Left forelimb (tissue), 1 donor: ENCODE measurements at regions not wholly inside any gene's neighbourhood (a gene's known extent, or its start where the extent isn't known, plus 50 kb on each side); places are given as distances from the start of the nearest gene placed in this dataset.

Source experiments
- DNase-seq: peaks from one replicate; pipeline ENCODE4 v3.0.0-alpha.2; 2018; ENCODE audit warnings: low spot score

DNA sequence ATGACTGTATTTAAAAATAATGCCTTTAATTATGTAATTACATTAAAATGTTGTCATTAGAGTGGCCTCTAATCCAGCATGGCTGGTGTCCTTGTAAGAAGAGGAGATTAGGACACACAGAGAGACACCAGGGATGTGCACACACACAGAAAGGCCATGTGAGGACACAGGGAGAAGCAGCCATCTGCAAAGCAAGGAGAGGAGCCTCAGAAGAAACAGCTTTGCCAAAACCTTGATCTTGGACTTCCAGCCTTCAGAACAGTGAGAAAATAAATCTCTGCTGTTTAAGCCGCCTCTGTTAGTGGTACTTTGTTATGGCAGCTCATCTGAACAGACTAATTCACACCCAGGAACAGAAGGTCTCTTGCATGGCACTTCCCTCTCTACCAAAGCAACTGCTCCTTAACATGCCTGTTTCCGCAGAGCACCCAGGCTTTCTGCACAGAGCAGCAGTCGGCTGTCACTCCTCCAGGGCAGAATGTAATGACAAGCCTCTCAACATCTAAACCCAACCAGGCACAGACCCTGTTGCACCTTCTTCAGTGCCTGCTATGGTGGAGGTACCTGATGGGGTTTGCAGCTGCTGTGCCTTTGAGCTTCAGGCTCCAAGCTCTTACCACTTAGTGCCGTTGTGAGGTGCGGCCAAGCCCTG lies 377.7 kb downstream of the TDRD15 start:
- DNase-seq, result no peak

GRCh38 chr2:21515903-21516302 lies 392.1 kb downstream of the TDRD15 start:
- no peak for DNase-seq

DNA sequence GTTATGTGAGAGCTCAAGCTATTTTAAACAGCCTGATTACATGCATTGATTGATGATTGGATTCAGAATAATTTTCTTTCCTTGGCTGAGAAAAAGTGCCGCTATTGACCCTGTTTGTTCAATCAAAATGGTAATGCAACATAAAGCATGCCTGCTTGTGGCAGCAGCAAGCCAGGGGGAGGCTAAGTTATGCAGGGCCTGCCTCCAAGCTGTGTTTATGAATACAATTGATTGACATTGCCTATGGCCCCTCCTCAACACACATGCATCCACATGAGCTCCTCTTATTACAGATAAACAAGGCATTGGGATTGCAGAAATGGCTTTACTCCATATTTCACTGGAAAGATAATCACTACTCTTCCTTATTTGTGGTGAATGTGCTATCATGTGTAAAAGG lies 395.6 kb downstream of the TDRD15 start:
- DNase-seq, result no peak

DNA sequence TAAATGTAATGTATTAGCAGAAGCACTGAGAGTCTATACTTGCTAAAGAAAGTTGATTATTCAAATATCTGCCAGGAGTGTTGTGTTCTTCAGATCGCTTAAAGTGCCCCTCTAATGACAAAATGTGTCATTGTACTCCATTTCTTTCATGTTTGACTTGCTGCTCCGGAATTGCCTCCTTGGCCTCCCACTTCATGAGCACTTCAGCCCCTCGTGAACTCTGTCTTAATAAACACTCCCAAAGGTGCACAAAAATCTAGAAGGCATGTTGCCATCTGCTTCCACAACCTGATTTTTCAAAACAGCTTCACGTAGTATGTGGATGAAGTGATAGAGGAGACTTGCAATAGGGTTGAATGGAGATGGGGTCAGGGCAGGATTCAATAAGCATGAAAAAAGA lies 396.1 kb downstream of the TDRD15 start:
- no peak for DNase-seq

GRCh38 chr2:21535826-21536225 lies 412.1 kb downstream of the TDRD15 start:
- no peak for DNase-seq

DNA sequence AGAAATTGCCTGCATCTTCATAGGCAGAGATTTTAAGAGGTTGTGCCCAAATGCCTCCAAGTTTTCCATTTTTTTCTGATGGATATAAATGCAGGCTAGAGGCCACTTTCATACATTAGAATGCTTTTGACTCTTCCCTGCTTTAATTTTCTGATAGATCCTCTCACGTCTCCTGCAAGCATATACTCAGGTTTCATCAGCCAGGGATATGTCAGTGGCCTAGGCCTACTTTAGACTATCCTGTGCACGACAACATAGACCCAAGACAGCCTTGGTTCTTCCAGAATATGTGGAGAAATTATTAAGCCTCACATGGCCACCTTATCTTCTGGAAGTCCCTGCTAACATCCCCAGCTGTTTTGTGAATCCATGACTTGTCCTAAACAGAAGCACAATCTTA lies 415.9 kb downstream of the TDRD15 start:
- no peak for DNase-seq

DNA sequence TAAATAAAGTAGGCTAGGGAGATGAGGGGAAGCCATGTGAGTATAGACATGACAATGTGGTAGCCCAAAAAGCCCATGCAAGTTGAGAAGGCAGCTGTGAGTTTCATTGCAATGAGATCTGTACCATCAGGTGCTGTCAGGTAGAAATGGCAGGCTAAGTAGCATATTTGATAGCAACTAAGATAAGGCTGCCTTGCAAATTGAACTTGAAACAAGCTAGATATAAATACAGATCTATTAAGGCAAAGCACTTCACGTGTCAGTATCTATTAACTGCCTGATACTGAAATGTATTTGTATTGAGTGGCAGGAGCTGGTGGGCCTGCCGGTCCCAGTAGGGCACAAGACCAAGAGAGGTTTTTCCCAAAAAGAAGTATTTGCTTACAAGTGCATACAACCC lies 419.9 kb downstream of the TDRD15 start:
- no peak for DNase-seq

GRCh38 chr2:21544392-21544791 lies 420.6 kb downstream of the TDRD15 start:
- DNase-seq, result no peak

GRCh38 chr2:21552981-21553380 lies 429.2 kb downstream of the TDRD15 start:
- no peak for DNase-seq

- no peak for DNase-seq
Measured at GRCh38 chr2:21559351-21559750, 435.6 kb downstream of the TDRD15 start.

DNA sequence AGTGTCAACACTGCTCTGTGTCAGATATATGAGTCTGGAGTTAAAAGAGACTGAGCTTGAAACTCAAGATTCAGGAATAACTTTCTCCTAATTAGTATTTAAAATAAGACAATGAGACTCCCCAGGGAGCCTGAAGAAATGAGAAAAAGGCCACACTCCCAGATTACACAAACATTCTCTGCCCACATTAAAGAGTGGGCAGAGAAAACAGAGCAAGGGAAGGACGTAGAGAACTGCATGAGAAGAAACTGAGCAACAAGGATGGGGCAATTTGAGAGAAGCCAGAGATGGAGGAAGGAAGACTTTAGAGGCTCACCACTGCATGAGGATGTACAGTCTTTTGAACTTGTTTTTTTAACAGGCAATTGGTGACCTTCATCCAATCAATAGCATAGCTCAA lies 438.2 kb downstream of the TDRD15 start:
- DNase-seq, result no peak

DNA sequence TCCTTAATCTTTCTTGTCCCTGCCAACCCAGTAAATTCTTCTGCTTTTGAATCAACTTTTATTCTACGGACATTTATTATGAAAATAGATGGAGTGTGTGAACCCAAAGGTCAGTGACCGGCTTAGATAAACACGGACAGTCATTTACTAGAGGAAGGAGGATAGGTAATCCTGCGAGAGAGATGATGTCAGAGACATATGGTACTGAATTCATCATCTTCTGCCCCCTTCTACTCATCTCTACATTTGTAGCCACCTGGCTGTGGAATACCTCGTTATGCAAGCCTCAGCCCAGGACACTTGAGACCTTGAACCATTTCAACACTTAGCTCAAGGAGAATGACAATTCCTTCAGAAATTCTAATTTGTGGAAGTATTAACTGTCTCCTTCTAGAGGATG lies 443.6 kb downstream of the TDRD15 start:
- DNase-seq, result no peak

- DNase-seq, result no peak
Measured at GRCh38 chr2:21571686-21572085, 447.9 kb downstream of the TDRD15 start.

- DNase-seq, result no peak
Measured at GRCh38 chr2:21580391-21580790, 456.6 kb downstream of the TDRD15 start.

- DNase-seq, result no peak
Measured at GRCh38 chr2:21585881-21586280, 462.1 kb downstream of the TDRD15 start.

- no peak for DNase-seq
Measured at GRCh38 chr2:21590026-21590690, 466.4 kb downstream of the TDRD15 start.

DNA sequence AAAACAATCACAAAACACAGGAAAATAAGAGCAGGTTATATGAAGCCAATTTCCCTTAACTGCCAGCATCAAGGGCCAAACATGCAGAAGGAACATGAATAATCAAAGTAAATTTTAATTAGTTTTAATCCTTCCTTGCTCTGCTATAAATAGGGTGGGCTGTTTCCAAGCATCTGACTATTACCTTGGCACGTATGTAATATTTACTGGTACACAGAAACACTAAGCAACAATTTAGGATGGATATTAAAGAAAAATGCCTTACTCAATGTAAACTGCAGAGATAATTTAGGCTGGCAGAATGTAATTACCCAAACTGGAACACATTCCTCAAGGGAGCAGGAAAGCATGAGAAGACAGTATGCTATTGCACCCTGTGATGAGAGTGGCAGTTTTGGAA lies 468.2 kb downstream of the TDRD15 start:
- no peak for DNase-seq

GRCh38 chr2:21599417-21599816 lies 475.6 kb downstream of the TDRD15 start:
- DNase-seq, result no peak

DNA sequence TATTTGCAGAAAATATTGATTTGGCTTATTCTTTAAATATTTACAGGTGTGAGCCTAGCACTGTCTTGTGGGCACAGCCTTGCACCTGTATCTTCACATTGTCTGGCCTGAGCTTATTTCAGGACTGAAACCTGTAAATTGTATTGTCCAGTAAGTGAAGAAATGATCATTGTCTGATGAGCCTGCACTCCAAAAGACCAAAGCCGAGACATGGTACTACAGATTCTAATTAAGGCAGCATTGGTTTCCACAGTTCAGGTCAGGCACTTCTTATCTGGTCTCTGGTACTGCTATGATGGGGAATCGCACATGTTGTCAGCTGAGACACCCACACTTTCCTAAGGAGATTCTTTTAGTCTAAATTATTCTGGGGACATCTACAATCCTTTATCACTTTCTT lies 479.0 kb downstream of the TDRD15 start:
- DNase-seq, result no peak

GRCh38 chr2:21607572-21607971 lies 483.8 kb downstream of the TDRD15 start:
- no peak for DNase-seq

- DNase-seq, result no peak
Measured at GRCh38 chr2:21610304-21610703, 486.5 kb downstream of the TDRD15 start.

DNA sequence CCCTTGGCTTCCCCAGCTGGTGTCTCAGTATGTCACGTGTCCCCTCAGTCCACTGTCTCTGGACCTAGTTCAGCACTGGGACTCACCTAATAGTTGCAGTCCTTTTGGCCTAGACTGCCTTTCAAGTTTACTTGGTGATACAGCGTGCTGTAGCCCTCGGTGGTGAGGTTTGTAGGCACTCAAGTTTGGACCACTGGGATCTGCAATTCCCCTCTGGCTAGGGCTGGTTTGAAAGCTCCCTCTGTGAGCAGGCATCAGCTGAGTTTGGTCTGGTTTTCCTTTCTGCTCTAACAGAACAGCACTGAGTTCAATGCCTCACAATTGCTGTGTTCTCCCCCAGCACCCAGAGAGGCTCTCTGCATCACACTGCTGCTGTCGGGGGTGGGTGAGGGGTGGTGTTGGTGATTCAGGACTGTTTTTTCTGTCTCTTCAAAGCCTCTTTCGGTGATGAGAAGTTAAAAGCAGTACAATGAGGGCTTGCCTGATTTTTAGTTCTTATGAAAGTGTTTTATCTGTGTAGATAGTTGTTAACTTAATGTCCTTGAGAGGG lies 494.2 kb downstream of the TDRD15 start:
- DNase-seq, result no peak

GRCh38 chr2:21620771-21621170 lies 497.0 kb downstream of the TDRD15 start:
- DNase-seq, result no peak

DNA sequence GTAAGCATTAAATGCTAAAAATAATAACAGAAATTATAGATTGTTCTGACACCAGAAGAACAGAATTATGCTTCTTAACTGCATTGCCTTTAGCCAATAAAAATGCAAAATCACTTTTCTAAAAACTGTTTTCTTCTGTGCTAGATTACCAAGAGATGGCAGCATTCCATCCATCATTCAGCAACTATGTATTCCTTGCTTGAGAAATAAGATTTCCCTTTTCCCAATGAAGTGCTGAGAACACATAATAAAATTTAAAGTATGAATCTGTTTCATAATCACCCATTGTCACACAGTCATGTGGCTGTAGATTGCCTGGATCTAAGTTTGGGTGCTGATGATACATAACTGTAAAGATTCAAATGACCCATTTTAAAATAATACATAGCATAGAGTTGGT lies 504.2 kb downstream of the TDRD15 start:
- DNase-seq, result no peak
